GM12878 (cell line): ENCODE measurements at regions not wholly inside any gene's neighbourhood (a gene's known extent, or its start where the extent isn't known, plus 50 kb on each side); places are given as distances from the start of the nearest gene placed in this dataset.

ENCODE experiments used
- ATAC-seq: fragments of 200-7000 bp; cut with Tn5 transposase; 3 replicates; pipeline ENCODE4 v1.9.1; 2020; ENCODE audit warnings: mild to moderate bottlenecking, moderate library complexity
- BruUV-seq: library from RNA; stranded (reverse); fragments of 400-500 nt; replicated peaks from 2 replicates; lab custom pipeline; 2021; lab: Mats Ljungman, UMichigan
- CTCF ChIA-PET: fragments of 300-600 bp; sonication (Branson Sonifier 250); formaldehyde crosslinking; extraction: SDS; loops from one replicate; lab custom pipeline; 2021; ENCODE audit warnings: inconsistent platforms; lab: Yijun Ruan, JAX
- POLR2A ChIA-PET: fragments of 350-600 bp; formaldehyde crosslinking; extraction: SDS; loops from one replicate; lab custom pipeline; 2021; ENCODE audit warnings: inconsistent platforms; lab: Charles Lee
- RAD21 ChIA-PET: fragments of 300-600 bp; sonication (Branson Sonifier 250); formaldehyde crosslinking; loops from one replicate; lab custom pipeline; 2023; ENCODE audit warnings: antibody characterized with exemption; ENCODE audit not compliant: unreplicated experiment; lab: Charles Lee
- SMC1A ChIA-PET: fragments of 300-600 bp; sonication (Branson Sonifier 250); formaldehyde crosslinking; loops from one replicate; lab custom pipeline; 2023; ENCODE audit not compliant: unreplicated experiment, uncharacterized antibody; lab: Charles Lee
- DNase-seq: peaks from one replicate; pipeline ENCODE4 v3.0.0-alpha.2; 2011; ENCODE audit warnings: low read depth, low spot score
- FAIRE-seq: peaks from 3 replicates; lab custom pipeline; 2011; peaks lifted over from hg19 to GRCh38; lab: Jason Lieb, UNC
- H2AFZ ChIP-seq: 2 replicates; pipeline ENCODE4 v1.6.0; 2011; ENCODE audit warnings: low read depth, low read length, control low read depth; ENCODE audit not compliant: control insufficient read depth
- H3K27ac ChIP-seq: 2 replicates; pipeline ENCODE4 v1.5.1; 2011; ENCODE audit warnings: control low read depth; ENCODE audit not compliant: control insufficient read depth, insufficient read depth
- H3K27me3 ChIP-seq, 2 experiments: replicated peaks in 1 of 2; 2 replicates each; pipeline versions ENCODE4 v1.6.0 to v1.6.1; 2011; ENCODE audit warnings: low read length in 1 of 2; ENCODE audit not compliant: control insufficient read depth in 2 of 2, insufficient read depth in 2 of 2
- H3K36me3 ChIP-seq, 2 experiments: 2 replicates each; pipeline ENCODE4 v1.5.1; 2011; ENCODE audit warnings: low read length in 1 of 2; ENCODE audit not compliant: control insufficient read depth in 2 of 2, insufficient read depth in 2 of 2
- H3K4me1 ChIP-seq: 2 replicates; pipeline ENCODE4 v1.6.1; 2011; ENCODE audit warnings: mild to moderate bottlenecking, low read length, moderate library complexity, mixed read lengths; ENCODE audit not compliant: control insufficient read depth, insufficient read depth
- H3K4me2 ChIP-seq: 2 replicates; pipeline ENCODE4 v1.6.0; 2011; ENCODE audit warnings: control low read depth; ENCODE audit not compliant: control insufficient read depth, insufficient read depth
- H3K4me3 ChIP-seq: fragments of 200-600 bp; sonication (generic); 2 replicates; pipeline ENCODE4 v1.5.1; 2016
- H3K79me2 ChIP-seq: 2 replicates; pipeline ENCODE4 v1.6.0; 2011; ENCODE audit warnings: low read length; ENCODE audit not compliant: control insufficient read depth, insufficient read depth
- H3K9ac ChIP-seq: 2 replicates; pipeline ENCODE4 v1.8.0; 2011; ENCODE audit warnings: low read length, control low read depth, mixed read lengths; ENCODE audit not compliant: control insufficient read depth, insufficient read depth
- H3K9me3 ChIP-seq: replicated peaks from 3 replicates; pipeline ENCODE4 v1.5.1; 2011; ENCODE audit warnings: mild to moderate bottlenecking, low read length; ENCODE audit not compliant: control insufficient read depth, insufficient read depth
- H4K20me1 ChIP-seq: 2 replicates; pipeline ENCODE4 v1.6.0; 2011; ENCODE audit not compliant: control insufficient read depth, insufficient read depth
- ATF2 ChIP-seq: IDR thresholded peaks from 2 replicates; pipeline ENCODE4 v1.6.1; 2012; ENCODE audit warnings: low read length, inconsistent platforms
- ATF7 ChIP-seq: fragments of 450-650 bp; IDR thresholded peaks from 2 replicates; pipeline ENCODE4 v1.6.1; 2016; ENCODE audit warnings: low read depth, mild to moderate bottlenecking
- CREB1 ChIP-seq: IDR thresholded peaks from 2 replicates; pipeline ENCODE4 v1.6.1; 2012; ENCODE audit warnings: low read depth, mild to moderate bottlenecking, inconsistent platforms
- HDAC6 ChIP-seq: fragments of 200-600 bp; sonication (generic); IDR thresholded peaks from one replicate; pipeline ENCODE4 v1.8.0; 2017; ENCODE audit warnings: antibody characterized with exemption; ENCODE audit not compliant: unreplicated experiment
- JUND ChIP-seq: IDR thresholded peaks from 2 replicates; pipeline ENCODE4 v1.6.1; 2012; ENCODE audit warnings: low read depth, mild to moderate bottlenecking, low read length, improper control_type of control experiment, moderate library complexity
- MAX ChIP-seq: IDR thresholded peaks from 2 replicates; pipeline ENCODE4 v1.6.1; 2012; ENCODE audit warnings: low read depth, low read length, improper control_type of control experiment
- MEF2A ChIP-seq: IDR thresholded peaks from 2 replicates; pipeline ENCODE4 v1.6.1; 2011; ENCODE audit warnings: low read depth, mild to moderate bottlenecking, low read length, moderate library complexity; ENCODE audit not compliant: insufficient read depth
- NFIC ChIP-seq: IDR thresholded peaks from 2 replicates; pipeline ENCODE4 v1.6.1; 2012; ENCODE audit warnings: low read depth, mild to moderate bottlenecking, inconsistent platforms, low read length, moderate library complexity
- SIX5 ChIP-seq: IDR thresholded peaks from 2 replicates; pipeline ENCODE4 v1.6.1; 2011; ENCODE audit warnings: mild to moderate bottlenecking, low read depth, low read length, moderate library complexity; ENCODE audit not compliant: severe bottlenecking
- SMC3 ChIP-seq: IDR thresholded peaks from 2 replicates; pipeline ENCODE4 v1.6.1; 2011; ENCODE audit warnings: low read length, improper control_type of control experiment, borderline replicate concordance
- SP1 ChIP-seq: IDR thresholded peaks from one replicate; pipeline ENCODE4 v1.6.1; 2011; ENCODE audit warnings: low read depth, low read length
- SUPT20H ChIP-seq: IDR thresholded peaks from 2 replicates; pipeline ENCODE4 v1.6.1; 2011; ENCODE audit warnings: low read depth, mild to moderate bottlenecking, low read length, moderate library complexity, borderline replicate concordance; ENCODE audit not compliant: control insufficient read depth
- TCF3 ChIP-seq: IDR thresholded peaks from 2 replicates; pipeline ENCODE4 v1.6.1; 2012; ENCODE audit warnings: low read depth, mild to moderate bottlenecking, low read length, borderline replicate concordance; ENCODE audit not compliant: insufficient read depth
- ZBED1 ChIP-seq: IDR thresholded peaks from 2 replicates; pipeline ENCODE4 v1.6.1; 2016; ENCODE audit warnings: borderline replicate concordance
- ZSCAN29 ChIP-seq: fragments of 450-650 bp; IDR thresholded peaks from 2 replicates; pipeline ENCODE4 v1.6.1; 2017; ENCODE audit warnings: mild to moderate bottlenecking, moderate library complexity
- in situ Hi-C: fragments of 300-500 bp; cut with MboI; formaldehyde crosslinking; loops from 9 replicates; pipeline ENCODE4 v1.14.3; 2018; ENCODE audit warnings: mixed read lengths
- intact Hi-C: fragments of 100-400 bp; cut with micrococcal nuclease; formaldehyde crosslinking; loops from one replicate; pipeline ENCODE4 v1.14.2; 2022; ENCODE audit not compliant: unreplicated experiment

- Histone ChIP-seq H3K4me3 (no peak overlapping the region), H3K27ac (no peak overlapping the region), H3K9me3 (no peaks in the 10 kb centered on the region; the same call in 1 of the 3 replicates), H3K36me3 (no peaks in the 10 kb centered on the region), H4K20me1 (no peaks in the 10 kb centered on the region), H3K4me1 (no peaks in the 10 kb centered on the region), H3K79me2 (no peaks in the 10 kb centered on the region), H3K9ac (no peak overlapping the region), H3K27me3 (no peaks in the 10 kb centered on the region), H3K4me2 (no peak overlapping the region), H2AFZ (no peak overlapping the region)
- intact Hi-C loops, result no loop called here
- DNase-seq (no peak), ATAC-seq (peak; percentile 59), FAIRE-seq (no peak)
- RAD21 ChIA-PET, result interaction anchor here (1.4 to 1.8 kb wide), 3 partner anchors 18 to 67 kb away, joined by 4 to 5 read pairs (median 5); no protein-coding TSS in a partner anchor
- SMC1A ChIA-PET, result interaction anchor here (0.5 to 27.3 kb wide), 4 partner anchors 22 to 230 kb away, joined by 3 to 602 read pairs (median 4); no protein-coding TSS in a partner anchor
- in situ Hi-C loops, result no loop called here
- no TSS peak for BruUV-seq
- CTCF ChIA-PET, result no interaction called here
- TF ChIP-seq SIX5 (no peak), ATF7 (no peak), ZBED1 (no peak), SMC3 (no peak), SUPT20H (no peak), MEF2A (no peak), ZSCAN29 (no peak), NFIC (no peak), SP1 (no peak), JUND (no peak), CREB1 (no peak), TCF3 (no peak), MAX (no peak), HDAC6 (no peak), ATF2 (no peak)
- POLR2A ChIA-PET, result no interaction called here
Measured at GRCh38 chr3:28150465-28151206, 90.8 kb upstream of the CMC1 start.
